Progenitor cell of endocrine pancreas (in vitro differentiated cells): ENCODE measurements at regions not wholly inside any gene's neighbourhood (a gene's known extent, or its start where the extent isn't known, plus 50 kb on each side); places are given as distances from the start of the nearest gene placed in this dataset.

Source experiments
- DNase-seq: peaks from one replicate; pipeline ENCODE4 v3.0.0; 2021; ENCODE audit warnings: low spot score; ENCODE audit not compliant: unreplicated experiment
- H3K27ac Mint-ChIP-seq: 2 replicates; pipeline ENCODE4 v1.8.0; 2021; ENCODE audit warnings: mild to moderate bottlenecking, moderate library complexity, mixed read lengths
- H3K27me3 Mint-ChIP-seq: 2 replicates; pipeline ENCODE4 v1.8.0; 2021; ENCODE audit warnings: mixed read lengths
- H3K36me3 Mint-ChIP-seq: 2 replicates; pipeline ENCODE4 v1.8.0; 2022; ENCODE audit warnings: mixed read lengths; ENCODE audit not compliant: insufficient read depth
- H3K4me1 Mint-ChIP-seq: 2 replicates; pipeline ENCODE4 v1.8.0; 2021; ENCODE audit warnings: low read depth, mixed read lengths
- H3K4me3 Mint-ChIP-seq: 2 replicates; pipeline ENCODE4 v1.8.0; 2021; ENCODE audit warnings: low read depth, mild to moderate bottlenecking, moderate library complexity, mixed read lengths
- H3K9me3 Mint-ChIP-seq: 2 replicates; pipeline ENCODE4 v1.8.0; 2021; ENCODE audit warnings: low read depth, mixed read lengths
- TF ChIP-seq, protein P1 (sequence below): fragments of 200-600 bp; sonication (generic); IDR thresholded peaks from one replicate; pipeline ENCODE4 v1.5.0; 2021; ENCODE audit warnings: antibody characterized with exemption, mild to moderate bottlenecking; ENCODE audit not compliant: unreplicated experiment

DNA sequence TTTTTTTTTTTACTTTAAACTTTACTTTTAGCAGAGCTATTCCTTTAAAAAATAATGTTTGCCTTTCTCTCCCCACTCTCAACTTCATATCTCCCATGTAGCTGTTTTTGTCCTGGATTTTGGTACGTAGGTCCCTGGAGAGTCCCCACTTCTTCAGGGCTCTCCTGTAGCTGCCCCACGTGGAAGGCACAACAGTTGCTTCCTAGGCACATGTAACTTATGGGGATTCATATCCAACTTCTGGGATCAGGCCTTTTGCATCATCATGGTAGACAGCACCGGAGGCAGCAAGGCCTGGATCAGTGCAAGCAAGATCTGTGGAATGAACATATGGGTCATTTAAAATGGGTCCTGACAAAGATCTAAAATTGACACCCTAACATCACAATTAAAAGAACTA is 95.7 kb downstream of the ACAA2 start:
- H3K36me3 Mint-ChIP-seq, result peaks cover 4% of the 10 kb centered on the region
- DNase-seq, result no peak
- no peak overlapping the region for H3K27ac Mint-ChIP-seq
- H3K4me1 Mint-ChIP-seq, result peaks cover 6% of the 10 kb centered on the region
- H3K27me3 Mint-ChIP-seq, result no peaks in the 10 kb centered on the region
- H3K4me3 Mint-ChIP-seq, result no peak overlapping the region
- H3K9me3 Mint-ChIP-seq, result peaks cover 5% of the 10 kb centered on the region
- TF ChIP-seq, protein P1, sequence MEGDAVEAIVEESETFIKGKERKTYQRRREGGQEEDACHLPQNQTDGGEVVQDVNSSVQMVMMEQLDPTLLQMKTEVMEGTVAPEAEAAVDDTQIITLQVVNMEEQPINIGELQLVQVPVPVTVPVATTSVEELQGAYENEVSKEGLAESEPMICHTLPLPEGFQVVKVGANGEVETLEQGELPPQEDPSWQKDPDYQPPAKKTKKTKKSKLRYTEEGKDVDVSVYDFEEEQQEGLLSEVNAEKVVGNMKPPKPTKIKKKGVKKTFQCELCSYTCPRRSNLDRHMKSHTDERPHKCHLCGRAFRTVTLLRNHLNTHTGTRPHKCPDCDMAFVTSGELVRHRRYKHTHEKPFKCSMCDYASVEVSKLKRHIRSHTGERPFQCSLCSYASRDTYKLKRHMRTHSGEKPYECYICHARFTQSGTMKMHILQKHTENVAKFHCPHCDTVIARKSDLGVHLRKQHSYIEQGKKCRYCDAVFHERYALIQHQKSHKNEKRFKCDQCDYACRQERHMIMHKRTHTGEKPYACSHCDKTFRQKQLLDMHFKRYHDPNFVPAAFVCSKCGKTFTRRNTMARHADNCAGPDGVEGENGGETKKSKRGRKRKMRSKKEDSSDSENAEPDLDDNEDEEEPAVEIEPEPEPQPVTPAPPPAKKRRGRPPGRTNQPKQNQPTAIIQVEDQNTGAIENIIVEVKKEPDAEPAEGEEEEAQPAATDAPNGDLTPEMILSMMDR, result no peak

DNA sequence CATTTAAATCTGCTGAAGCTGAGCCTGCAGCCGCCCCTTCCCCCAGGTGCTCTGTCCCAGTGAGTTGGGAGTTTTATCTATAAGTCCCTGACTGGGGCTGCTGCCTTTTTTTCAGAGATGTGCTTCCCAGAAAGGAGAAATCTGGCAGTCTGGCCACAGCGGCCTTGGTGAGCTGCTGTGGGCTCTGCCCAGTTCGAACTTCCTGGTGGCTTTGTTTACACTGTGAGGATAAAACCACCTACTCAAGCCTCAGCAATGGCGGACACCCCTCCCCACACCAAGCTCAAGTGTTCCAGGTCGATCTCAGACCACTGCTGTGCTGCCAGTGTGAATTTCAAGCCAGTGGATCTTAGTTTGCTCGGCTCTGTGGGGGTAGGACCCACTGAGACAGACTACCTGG is 97.3 kb downstream of the ACAA2 start:
- H3K4me3 Mint-ChIP-seq, result no peak overlapping the region
- peaks cover 4% of the 10 kb centered on the region for H3K36me3 Mint-ChIP-seq
- H3K27ac Mint-ChIP-seq, result no peak overlapping the region
- no peaks in the 10 kb centered on the region for H3K27me3 Mint-ChIP-seq
- no peak for DNase-seq
- peaks cover 3% of the 10 kb centered on the region for H3K4me1 Mint-ChIP-seq
- H3K9me3 Mint-ChIP-seq, result peaks cover 12% of the 10 kb centered on the region
- TF ChIP-seq, protein P1, result no peak

DNA sequence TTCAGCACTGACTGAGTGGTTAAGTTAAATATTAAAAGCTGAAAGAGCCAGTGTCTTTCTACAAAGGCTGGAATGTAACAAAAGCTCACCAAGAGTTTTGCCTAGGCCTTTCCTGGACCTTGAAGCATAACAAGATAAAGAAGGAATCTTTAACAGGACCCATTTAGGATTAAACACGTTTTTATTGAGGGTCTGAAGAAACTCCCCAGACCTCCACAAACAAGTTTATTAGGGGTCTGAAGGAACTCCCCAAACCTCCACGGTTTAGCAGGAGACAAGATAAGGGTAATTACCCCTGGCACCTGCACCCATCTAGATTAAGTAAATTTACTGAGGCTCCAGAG is 104.0 kb downstream of the ACAA2 start:
- Mint-ChIP-seq H3K27me3 (no peaks in the 10 kb centered on the region), H3K9me3 (peaks cover 7% of the 10 kb centered on the region), H3K4me1 (peaks cover 16% of the 10 kb centered on the region), H3K27ac (peak overlapping the region; percentile 15), H3K4me3 (no peak overlapping the region), H3K36me3 (no peaks in the 10 kb centered on the region)
- TF ChIP-seq, protein P1, result no peak
- DNase-seq, result no peak

DNA sequence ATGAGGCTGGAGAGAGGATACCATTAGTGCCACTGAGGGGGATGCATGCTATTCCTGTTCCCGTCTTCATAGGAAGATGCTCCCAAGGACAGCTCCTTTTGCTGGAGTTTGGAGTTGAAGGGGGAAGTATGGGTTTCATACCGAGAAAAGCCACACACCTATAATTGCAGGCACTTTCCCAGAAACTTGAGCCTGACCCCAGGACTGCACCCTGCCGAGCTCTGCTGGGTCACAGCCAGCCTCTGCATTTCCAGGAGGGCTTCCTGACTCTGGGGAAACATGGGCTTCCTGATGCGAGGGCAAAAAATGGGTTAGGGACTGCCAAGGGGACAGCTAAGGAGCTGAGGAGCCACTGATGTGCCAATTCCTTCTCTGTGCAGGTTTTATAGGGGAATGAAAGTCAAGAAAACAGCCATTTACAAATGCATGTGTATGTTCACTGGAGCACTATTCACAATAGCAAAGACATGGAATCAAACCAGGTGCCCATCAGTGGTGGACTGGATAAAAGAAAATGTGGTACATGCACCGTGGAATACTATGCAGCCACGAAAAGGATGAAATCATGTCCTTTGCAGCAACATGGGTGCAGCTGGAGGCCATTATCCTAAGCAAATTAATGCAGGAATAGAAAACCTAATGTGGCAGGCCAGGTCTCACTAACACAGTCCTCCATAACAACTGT is 104.5 kb downstream of the ACAA2 start:
- Mint-ChIP-seq H3K27me3 (no peaks in the 10 kb centered on the region), H3K9me3 (peaks cover 7% of the 10 kb centered on the region), H3K36me3 (no peaks in the 10 kb centered on the region), H3K4me1 (peaks cover 16% of the 10 kb centered on the region), H3K4me3 (no peak overlapping the region), H3K27ac (peak overlapping the region; percentile 79)
- no peak for DNase-seq
- TF ChIP-seq, protein P1, result no peak

DNA sequence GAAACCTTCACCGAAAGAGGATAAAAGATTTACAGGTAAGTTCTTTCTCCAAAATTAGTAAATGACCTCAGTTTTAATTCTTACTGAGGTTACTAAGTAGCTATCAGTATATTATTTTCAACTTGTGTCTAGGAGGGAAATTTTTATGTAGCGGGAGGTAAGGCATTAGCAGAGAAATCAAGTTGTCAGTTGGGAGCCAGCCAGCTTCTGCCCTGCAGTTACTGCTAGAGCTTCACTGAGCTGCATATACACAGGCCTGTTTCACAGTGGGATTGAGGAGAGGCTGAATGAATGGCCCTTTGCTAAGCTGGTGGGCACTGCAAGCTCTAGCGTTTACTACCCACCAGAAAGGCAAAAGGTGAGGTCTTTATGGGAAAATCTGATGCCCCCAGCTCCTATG is 105.7 kb downstream of the ACAA2 start:
- Mint-ChIP-seq H3K36me3 (no peaks in the 10 kb centered on the region), H3K27me3 (no peaks in the 10 kb centered on the region), H3K9me3 (peaks cover 7% of the 10 kb centered on the region), H3K4me3 (no peak overlapping the region), H3K27ac (no peak overlapping the region), H3K4me1 (peaks cover 16% of the 10 kb centered on the region)
- TF ChIP-seq, protein P1, result no peak
- DNase-seq, result no peak
